T47D (cell line): ENCODE measurements at regions not wholly inside any gene's neighbourhood (a gene's known extent, or its start where the extent isn't known, plus 50 kb on each side); places are given as distances from the start of the nearest gene placed in this dataset.

Experiments used
- DNase-seq, 2 experiments: peaks; one replicate each; pipeline versions ENCODE4 v3.0.0 to v3.0.0-alpha.2; 2011 to 2012; ENCODE audit warnings: low read depth in 1 of 2, low spot score in 1 of 2
- JUND ChIP-seq: IDR thresholded peaks from 2 replicates; pipeline ENCODE4 v1.6.1; 2012; ENCODE audit warnings: low read depth
- in situ Hi-C: cut with HindIII; loops from 2 replicates; pipeline ENCODE4 v1.10.0; 2016; ENCODE audit warnings: low sequenced_read_pairs, low pct_unique_long_range_greater_than_20kb

GRCh38 chr6:91105532-91105931, 518.7 kb upstream of the MAP3K7 start:
- in situ Hi-C loops: no loop called here
- no peak for TF ChIP-seq JUND
- DNase-seq: no peak

GRCh38 chr6:91099479-91099878, 512.6 kb upstream of the MAP3K7 start:
- in situ Hi-C loops: no loop called here
- TF ChIP-seq JUND: no peak
- no peak for DNase-seq

- no peak for TF ChIP-seq JUND
- no peak for DNase-seq
Measured at GRCh38 chr6:91098006-91098405, 511.1 kb upstream of the MAP3K7 start.

GRCh38 chr6:91097364-91097763, 510.5 kb upstream of the MAP3K7 start:
- no peak for DNase-seq
- TF ChIP-seq JUND: no peak
- in situ Hi-C loops: no loop called here

More at GRCh38 chr6:91098006-91098405, 511.1 kb upstream of the MAP3K7 start:
- in situ Hi-C loops: no loop called here

- in situ Hi-C loops: no loop called here
- TF ChIP-seq JUND: no peak
- no peak for DNase-seq
Measured at GRCh38 chr6:91094806-91095475, 508.1 kb upstream of the MAP3K7 start.

GRCh38 chr6:91094341-91094740, 507.5 kb upstream of the MAP3K7 start:
- DNase-seq: no peak
- no peak for TF ChIP-seq JUND
- in situ Hi-C loops: no loop called here

GRCh38 chr6:91088976-91089375, 502.1 kb upstream of the MAP3K7 start:
- in situ Hi-C loops: no loop called here
- DNase-seq: no peak

GRCh38 chr6:91088515-91088914, 501.6 kb upstream of the MAP3K7 start:
- no peak for TF ChIP-seq JUND
- no peak for DNase-seq
- in situ Hi-C loops: no loop called here

More at GRCh38 chr6:91088976-91089375, 502.1 kb upstream of the MAP3K7 start:
- no peak for TF ChIP-seq JUND

- TF ChIP-seq JUND: no peak
- no peak for DNase-seq
- in situ Hi-C loops: no loop called here
Measured at GRCh38 chr6:91087908-91088307, 501.0 kb upstream of the MAP3K7 start.

- DNase-seq: no peak
- no peak for TF ChIP-seq JUND
- in situ Hi-C loops: no loop called here
Measured at GRCh38 chr6:91083211-91083610, 496.3 kb upstream of the MAP3K7 start.

GRCh38 chr6:91082311-91082832, 495.5 kb upstream of the MAP3K7 start:
- no peak for TF ChIP-seq JUND
- DNase-seq: no peak
- in situ Hi-C loops: no loop called here

- no peak for TF ChIP-seq JUND
- in situ Hi-C loops: no loop called here
- peak; percentile 20 to 65 for DNase-seq
Measured at GRCh38 chr6:91081452-91082067, 494.7 kb upstream of the MAP3K7 start.

- TF ChIP-seq JUND: no peak
- in situ Hi-C loops: no loop called here
- DNase-seq: peak in 1 of 2 experiments; percentile 9
Measured at GRCh38 chr6:91080871-91081270, 494.0 kb upstream of the MAP3K7 start.
